ENCODE measurements at regions not wholly inside any gene's neighbourhood (a gene's known extent, or its start where the extent isn't known, plus 50 kb on each side); places are given as distances from the start of the nearest gene placed in this dataset.

DNA sequence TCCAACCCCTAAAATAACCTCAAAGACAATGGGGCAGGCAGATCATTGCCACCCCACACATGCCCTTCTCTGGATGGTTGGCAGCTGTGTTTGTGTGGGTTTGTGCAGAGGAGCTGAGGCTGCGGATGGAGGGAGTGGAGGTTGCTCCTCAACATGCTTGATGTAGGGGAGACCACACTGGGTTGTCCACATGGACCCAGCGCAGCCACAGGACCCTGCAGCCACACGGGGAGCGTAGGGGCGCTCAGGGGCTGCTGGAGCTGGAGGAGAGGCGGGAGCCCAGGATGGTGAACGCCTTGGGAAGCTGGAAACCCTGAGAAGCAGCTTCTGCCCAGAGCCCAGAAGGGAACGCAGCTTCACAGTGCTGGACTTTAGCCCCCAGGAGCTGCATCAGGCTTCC, 56.3 kb upstream of the TMEM18 start:
- TF ChIP-seq, protein P1, sequence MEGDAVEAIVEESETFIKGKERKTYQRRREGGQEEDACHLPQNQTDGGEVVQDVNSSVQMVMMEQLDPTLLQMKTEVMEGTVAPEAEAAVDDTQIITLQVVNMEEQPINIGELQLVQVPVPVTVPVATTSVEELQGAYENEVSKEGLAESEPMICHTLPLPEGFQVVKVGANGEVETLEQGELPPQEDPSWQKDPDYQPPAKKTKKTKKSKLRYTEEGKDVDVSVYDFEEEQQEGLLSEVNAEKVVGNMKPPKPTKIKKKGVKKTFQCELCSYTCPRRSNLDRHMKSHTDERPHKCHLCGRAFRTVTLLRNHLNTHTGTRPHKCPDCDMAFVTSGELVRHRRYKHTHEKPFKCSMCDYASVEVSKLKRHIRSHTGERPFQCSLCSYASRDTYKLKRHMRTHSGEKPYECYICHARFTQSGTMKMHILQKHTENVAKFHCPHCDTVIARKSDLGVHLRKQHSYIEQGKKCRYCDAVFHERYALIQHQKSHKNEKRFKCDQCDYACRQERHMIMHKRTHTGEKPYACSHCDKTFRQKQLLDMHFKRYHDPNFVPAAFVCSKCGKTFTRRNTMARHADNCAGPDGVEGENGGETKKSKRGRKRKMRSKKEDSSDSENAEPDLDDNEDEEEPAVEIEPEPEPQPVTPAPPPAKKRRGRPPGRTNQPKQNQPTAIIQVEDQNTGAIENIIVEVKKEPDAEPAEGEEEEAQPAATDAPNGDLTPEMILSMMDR (conservative IDR thresholded peaks at IDR 0.05; ENCODE audit: control insufficient read depth, insufficient read depth, low read depth, low read length), result no peak

DNA sequence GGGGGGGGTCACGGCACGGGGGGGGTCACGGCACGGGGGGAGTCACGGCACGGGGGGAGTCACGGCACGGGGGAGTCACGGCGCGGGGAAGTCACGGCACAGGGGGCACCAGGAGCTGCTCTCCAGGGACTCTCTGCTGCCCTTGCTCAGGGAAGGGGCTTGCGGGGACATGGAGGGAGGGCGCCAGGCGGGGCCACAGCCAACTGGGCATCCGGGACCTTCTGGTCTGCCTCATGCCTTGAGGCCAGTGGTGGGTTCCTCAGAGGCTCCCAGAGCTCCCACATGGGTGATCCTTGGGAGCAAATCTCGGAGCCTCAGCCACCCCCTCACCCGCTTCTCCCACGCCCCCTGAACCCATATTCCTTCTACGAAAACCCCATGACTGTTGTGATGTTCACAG, 55.8 kb upstream of the TMEM18 start:
- no peak overlapping the region for H3K4me3 ChIP-seq (ENCODE audit: control insufficient read depth, low read depth, low read length)
- no peak for DNase-seq (ENCODE audit: low read depth)
- TF ChIP-seq, protein P1 (conservative IDR thresholded peaks at IDR 0.05; ENCODE audit: control insufficient read depth, insufficient read depth, low read depth, low read length), result no peak

More for the DNA sequence above, 56.3 kb upstream of the TMEM18 start:
- no peak overlapping the region for H3K4me3 ChIP-seq (ENCODE audit: control insufficient read depth, low read depth, low read length)
- no peak for DNase-seq (ENCODE audit: low read depth)

DNA sequence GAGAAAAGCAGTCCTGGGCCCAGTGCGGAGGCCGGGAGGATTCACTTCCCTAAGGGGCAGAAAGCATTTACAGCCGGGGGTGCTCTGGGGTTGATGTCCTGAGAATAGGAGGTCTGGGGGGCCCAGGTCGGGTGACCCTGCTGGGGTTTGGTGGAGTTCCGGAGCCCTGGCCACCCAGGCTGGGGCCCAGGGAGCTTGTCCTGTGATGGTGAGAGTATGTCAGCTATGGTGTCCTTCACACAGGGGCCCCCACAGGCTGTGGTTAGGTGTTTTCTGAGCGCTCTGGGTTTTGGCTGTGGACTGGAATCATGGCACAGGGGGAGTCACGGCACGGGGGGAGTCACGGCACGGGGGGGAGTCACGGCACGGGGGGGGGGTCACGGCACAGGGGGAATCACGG, 54.5 kb upstream of the TMEM18 start:
- DNase-seq (ENCODE audit: low read depth), result no peak
- H3K4me3 ChIP-seq (ENCODE audit: control insufficient read depth, low read depth, low read length), result no peak overlapping the region
- TF ChIP-seq, protein P1 (conservative IDR thresholded peaks at IDR 0.05; ENCODE audit: control insufficient read depth, insufficient read depth, low read depth, low read length), result no peak

DNA sequence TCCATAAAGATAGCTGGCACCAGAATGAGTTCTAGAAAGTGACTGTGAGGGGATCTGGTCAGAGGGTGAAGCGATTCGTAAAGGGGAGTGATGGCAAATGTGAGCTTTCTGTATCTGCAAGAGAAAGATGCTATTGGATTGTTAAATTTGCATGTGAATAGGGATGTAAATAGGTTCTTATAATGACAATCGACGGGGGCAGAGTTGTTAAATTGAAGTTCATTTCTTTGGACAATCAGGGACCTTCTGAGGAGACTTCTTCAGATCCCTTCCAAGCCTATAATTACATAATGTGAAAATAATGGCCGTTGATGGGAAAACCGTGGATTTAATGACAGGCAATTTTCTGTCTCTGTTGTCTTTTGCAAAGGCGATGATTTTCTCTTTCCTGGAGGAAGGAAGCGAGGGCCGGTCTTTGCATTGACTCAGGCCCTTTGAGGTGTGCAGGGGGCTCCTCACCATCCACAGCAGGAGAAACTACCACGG, 52.2 kb upstream of the TMEM18 start:
- TF ChIP-seq, protein P1 (conservative IDR thresholded peaks at IDR 0.05; ENCODE audit: control insufficient read depth, insufficient read depth, low read depth, low read length), result no peak
- no peak for DNase-seq (ENCODE audit: low read depth)
- no peak overlapping the region for H3K4me3 ChIP-seq (ENCODE audit: control insufficient read depth, low read depth, low read length)

DNA sequence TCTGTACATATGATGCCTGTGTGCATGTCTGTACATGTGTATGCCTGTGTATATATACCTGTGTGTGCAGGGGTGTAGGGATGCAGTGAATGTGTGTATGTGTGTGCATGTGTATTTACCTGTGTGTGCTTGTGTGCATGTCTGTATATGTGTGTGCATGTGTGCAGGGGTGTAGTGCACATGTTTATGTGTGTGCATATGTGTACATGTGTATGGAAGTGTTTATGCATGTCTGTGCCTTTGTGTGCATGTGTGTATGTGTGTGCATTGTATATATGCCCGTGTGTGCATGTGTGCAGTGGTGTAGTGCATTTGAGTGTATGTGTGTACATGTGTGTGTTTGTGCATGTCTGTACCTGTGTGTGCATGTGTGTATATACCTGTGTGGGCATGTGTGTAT, 51.0 kb upstream of the TMEM18 start:
- TF ChIP-seq, protein P1 (conservative IDR thresholded peaks at IDR 0.05; ENCODE audit: control insufficient read depth, insufficient read depth, low read depth, low read length), result no peak
- no peak overlapping the region for H3K4me3 ChIP-seq (ENCODE audit: control insufficient read depth, low read depth, low read length)
- no peak for DNase-seq (ENCODE audit: low read depth)

DNA sequence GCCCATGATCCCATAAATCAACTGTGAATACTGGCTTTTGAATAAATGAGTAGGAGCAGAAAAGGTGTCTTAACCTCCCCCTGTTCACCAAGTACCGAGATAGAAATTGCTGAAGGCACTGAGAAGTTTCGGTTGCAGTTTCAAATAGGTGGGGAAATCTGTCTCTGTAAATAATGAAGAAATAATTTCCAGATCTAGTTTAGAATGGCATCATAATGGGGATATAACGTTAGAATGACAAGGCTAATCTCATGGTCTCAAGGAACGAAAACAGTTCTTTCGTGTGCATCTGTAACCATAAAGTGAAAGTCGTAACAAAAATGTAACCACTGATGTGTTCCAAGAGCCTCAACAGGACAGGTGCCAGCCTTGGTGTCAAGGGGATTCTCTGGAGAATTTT, 49.9 kb upstream of the TMEM18 start:
- no peak for DNase-seq (ENCODE audit: low read depth)
- TF ChIP-seq, protein P1 (conservative IDR thresholded peaks at IDR 0.05; ENCODE audit: control insufficient read depth, insufficient read depth, low read depth, low read length), result no peak
- H3K4me3 ChIP-seq (ENCODE audit: control insufficient read depth, low read depth, low read length), result no peak overlapping the region
